ENCODE measurements at regions not wholly inside any gene's neighbourhood (a gene's known extent, or its start where the extent isn't known, plus 50 kb on each side); places are given as distances from the start of the nearest gene placed in this dataset.

- Histone ChIP-seq H3K9me3 (ENCODE audit: control insufficient read depth, insufficient read depth, low read length) (no peaks in the 10 kb centered on the region), H3K36me3 (ENCODE audit: control insufficient read depth, insufficient read depth, low read length) (no peaks in the 10 kb centered on the region), H3K4me1 (ENCODE audit: control insufficient read depth, insufficient read depth, low read length) (no peaks in the 10 kb centered on the region), H3K27me3 (ENCODE audit: control insufficient read depth, insufficient read depth, low read length) (no peaks in the 10 kb centered on the region), H3K9ac (ENCODE audit: low read depth, low read length) (no peak overlapping the region), H3K4me3 (ENCODE audit: low read depth, low read length) (no peak overlapping the region)
These were observed 153.5 kb upstream of the PRNP start for GRCh38 chr20:4532772-4533171.

DNA sequence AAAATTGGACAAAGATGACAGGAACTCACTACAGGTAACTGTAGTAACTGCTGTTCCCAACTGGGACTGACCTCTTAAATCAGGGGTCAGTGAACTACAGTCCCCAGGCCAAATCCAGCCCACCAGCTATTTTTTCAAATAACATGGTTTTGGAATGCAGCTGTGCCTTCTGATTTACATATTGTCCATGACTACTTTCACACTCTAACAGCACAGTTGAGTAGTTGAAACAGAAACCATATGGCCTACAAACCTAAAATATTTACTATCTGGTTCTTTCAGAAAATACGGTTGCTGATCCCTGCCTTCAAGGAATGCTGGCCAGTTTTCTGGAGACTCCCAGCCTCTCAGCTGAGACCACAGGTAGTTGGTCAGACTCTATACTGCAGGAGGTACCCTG lies 161.5 kb upstream of the PRNP start:
- no peaks in the 10 kb centered on the region for H3K4me1 ChIP-seq (ENCODE audit: control insufficient read depth, insufficient read depth, low read length)
- H3K9me3 ChIP-seq (ENCODE audit: control insufficient read depth, insufficient read depth, low read length), result no peaks in the 10 kb centered on the region
- H3K36me3 ChIP-seq (ENCODE audit: control insufficient read depth, insufficient read depth, low read length), result no peaks in the 10 kb centered on the region
- no peak overlapping the region for H3K4me3 ChIP-seq (ENCODE audit: low read depth, low read length)
- H3K27me3 ChIP-seq (ENCODE audit: control insufficient read depth, insufficient read depth, low read length), result no peaks in the 10 kb centered on the region
- H3K9ac ChIP-seq (ENCODE audit: low read depth, low read length), result no peak overlapping the region

GRCh38 chr20:4524307-4524706 lies 161.9 kb upstream of the PRNP start:
- Histone ChIP-seq H3K4me1 (ENCODE audit: control insufficient read depth, insufficient read depth, low read length) (no peaks in the 10 kb centered on the region), H3K4me3 (ENCODE audit: low read depth, low read length) (no peak overlapping the region), H3K9ac (ENCODE audit: low read depth, low read length) (no peak overlapping the region), H3K9me3 (ENCODE audit: control insufficient read depth, insufficient read depth, low read length) (no peaks in the 10 kb centered on the region), H3K27me3 (ENCODE audit: control insufficient read depth, insufficient read depth, low read length) (no peaks in the 10 kb centered on the region), H3K36me3 (ENCODE audit: control insufficient read depth, insufficient read depth, low read length) (no peaks in the 10 kb centered on the region)

DNA sequence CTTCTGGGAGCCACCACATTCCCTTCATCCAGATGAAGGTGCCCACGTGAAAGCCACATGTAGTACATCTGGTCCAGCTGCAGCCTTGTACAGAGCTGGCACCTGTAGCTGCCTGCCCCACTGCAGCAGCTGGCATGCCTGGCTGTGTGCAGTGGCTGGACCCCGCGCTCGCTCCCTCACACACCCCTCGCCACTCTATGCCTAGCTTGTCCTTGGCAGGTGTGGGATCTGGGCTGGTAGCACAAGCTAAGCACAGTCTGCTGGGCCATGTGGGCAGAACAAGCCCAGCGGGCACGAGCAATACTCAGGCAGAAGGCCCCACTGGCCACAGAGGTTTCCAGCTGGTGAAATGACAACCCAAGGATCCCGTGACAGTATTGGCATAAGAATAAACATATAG lies 163.9 kb upstream of the PRNP start:
- Histone ChIP-seq H3K9me3 (ENCODE audit: control insufficient read depth, insufficient read depth, low read length) (no peaks in the 10 kb centered on the region), H3K4me3 (ENCODE audit: low read depth, low read length) (no peak overlapping the region), H3K36me3 (ENCODE audit: control insufficient read depth, insufficient read depth, low read length) (no peaks in the 10 kb centered on the region), H3K27me3 (ENCODE audit: control insufficient read depth, insufficient read depth, low read length) (no peaks in the 10 kb centered on the region), H3K9ac (ENCODE audit: low read depth, low read length) (no peak overlapping the region), H3K4me1 (ENCODE audit: control insufficient read depth, insufficient read depth, low read length) (no peaks in the 10 kb centered on the region)

DNA sequence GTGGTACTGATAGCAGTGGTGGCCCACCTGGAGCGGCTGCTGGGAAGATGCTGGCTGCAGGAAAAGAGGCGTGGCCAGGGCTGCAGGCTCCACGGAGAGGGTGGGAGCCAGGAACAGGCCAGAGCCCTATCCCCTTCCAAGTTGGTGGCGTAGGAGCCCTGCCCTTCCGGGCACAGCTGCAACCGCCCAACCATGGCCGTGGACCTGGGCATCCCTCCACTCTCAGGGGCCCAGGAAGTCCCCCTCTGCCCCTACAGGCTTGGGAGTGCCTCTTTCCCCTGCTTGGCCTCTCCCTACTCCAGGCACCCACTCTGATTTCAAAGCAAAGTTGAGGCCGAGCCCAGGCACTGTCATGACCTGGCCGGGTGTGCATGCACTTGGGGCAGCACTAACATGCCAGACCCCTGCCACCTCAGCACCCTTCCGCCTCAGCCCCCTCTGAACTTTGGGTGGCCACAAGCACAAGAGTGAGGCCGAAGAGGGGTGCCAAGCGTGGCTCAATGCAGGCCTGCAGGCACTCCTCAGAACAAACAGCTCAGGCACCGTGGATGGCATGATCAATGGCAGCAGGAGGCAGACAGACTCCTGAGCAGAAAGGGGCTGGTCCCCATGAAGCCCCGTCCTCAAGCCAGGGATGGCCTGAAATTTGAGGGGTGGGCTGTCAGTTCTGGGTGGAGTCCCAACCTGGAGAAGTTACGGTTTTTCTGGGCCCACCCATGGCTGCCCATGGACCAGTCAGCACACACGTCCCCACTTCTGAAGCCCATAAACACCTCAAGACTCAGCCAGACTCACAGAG lies 164.9 kb upstream of the PRNP start:
- Histone ChIP-seq H3K9me3 (ENCODE audit: control insufficient read depth, insufficient read depth, low read length) (no peaks in the 10 kb centered on the region), H3K4me1 (ENCODE audit: control insufficient read depth, insufficient read depth, low read length) (no peaks in the 10 kb centered on the region), H3K4me3 (ENCODE audit: low read depth, low read length) (no peak overlapping the region), H3K27me3 (ENCODE audit: control insufficient read depth, insufficient read depth, low read length) (no peaks in the 10 kb centered on the region), H3K36me3 (ENCODE audit: control insufficient read depth, insufficient read depth, low read length) (no peaks in the 10 kb centered on the region), H3K9ac (ENCODE audit: low read depth, low read length) (no peak overlapping the region)

DNA sequence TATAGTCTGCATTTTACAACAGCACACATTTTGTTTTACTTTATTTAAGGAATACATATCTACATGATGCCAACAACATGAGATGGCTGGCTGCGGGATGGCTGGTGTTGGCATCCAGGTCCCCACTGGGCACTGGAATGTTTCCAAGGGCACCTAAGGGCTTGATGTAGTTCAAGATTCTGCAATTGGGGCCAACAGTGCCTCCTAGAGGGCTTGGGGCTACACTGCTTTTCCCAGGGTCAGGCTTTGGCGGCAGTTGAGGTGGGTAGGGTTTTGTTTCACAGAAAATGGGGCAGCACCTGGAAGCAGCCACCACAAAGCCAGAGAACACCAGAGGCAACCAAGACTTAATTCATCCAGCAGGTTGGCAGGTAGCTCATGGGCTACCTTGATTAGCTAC lies 166.7 kb upstream of the PRNP start:
- no peaks in the 10 kb centered on the region for H3K36me3 ChIP-seq (ENCODE audit: control insufficient read depth, insufficient read depth, low read length)
- H3K9ac ChIP-seq (ENCODE audit: low read depth, low read length), result no peak overlapping the region
- H3K4me1 ChIP-seq (ENCODE audit: control insufficient read depth, insufficient read depth, low read length), result no peaks in the 10 kb centered on the region

DNA sequence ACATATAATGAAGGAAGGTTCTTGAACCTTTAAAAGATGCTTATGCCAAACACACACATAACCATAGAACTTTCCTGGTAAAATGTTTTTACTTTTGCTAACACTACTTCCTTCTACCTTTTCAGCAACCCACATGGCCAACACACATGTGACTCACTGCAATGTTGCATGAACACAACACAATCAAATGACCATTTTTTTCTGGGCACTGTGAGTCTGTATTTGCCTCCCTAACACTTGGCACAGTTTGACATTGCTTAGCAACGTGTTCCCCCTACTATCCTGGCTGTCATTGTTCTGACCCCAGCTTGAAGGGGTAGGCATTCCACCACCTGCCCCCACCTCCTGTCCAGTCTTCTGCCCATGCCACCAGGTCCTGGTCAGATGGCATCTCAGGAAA lies 169.4 kb upstream of the PRNP start:
- no peaks in the 10 kb centered on the region for H3K36me3 ChIP-seq (ENCODE audit: control insufficient read depth, insufficient read depth, low read length)
- H3K4me3 ChIP-seq (ENCODE audit: low read depth, low read length), result no peak overlapping the region
- no peaks in the 10 kb centered on the region for H3K27me3 ChIP-seq (ENCODE audit: control insufficient read depth, insufficient read depth, low read length)

More for the DNA sequence above, 166.7 kb upstream of the PRNP start:
- Histone ChIP-seq H3K27me3 (ENCODE audit: control insufficient read depth, insufficient read depth, low read length) (no peaks in the 10 kb centered on the region), H3K4me3 (ENCODE audit: low read depth, low read length) (no peak overlapping the region), H3K9me3 (ENCODE audit: control insufficient read depth, insufficient read depth, low read length) (no peaks in the 10 kb centered on the region)

DNA sequence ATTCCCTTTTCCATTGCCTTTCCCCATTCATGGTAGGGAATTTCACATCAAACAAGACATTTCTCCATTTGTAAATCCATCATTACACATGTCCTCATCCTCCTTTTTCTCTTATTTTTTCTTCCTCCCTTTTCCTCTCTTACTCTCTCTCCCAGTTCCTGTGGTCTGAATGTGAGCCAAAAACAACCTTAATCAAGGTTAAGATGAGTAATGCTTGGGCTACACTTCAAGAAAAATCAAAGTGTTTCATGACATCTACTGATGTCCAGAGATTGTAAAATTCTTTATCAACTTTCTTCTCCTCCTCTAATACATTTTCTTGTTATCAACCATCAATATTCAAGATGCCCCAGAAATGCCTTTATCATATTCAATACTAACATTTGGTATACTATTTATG lies 172.5 kb upstream of the PRNP start:
- Histone ChIP-seq H3K36me3 (ENCODE audit: control insufficient read depth, insufficient read depth, low read length) (no peaks in the 10 kb centered on the region), H3K9ac (ENCODE audit: low read depth, low read length) (no peak overlapping the region), H3K4me3 (ENCODE audit: low read depth, low read length) (no peak overlapping the region), H3K27me3 (ENCODE audit: control insufficient read depth, insufficient read depth, low read length) (no peaks in the 10 kb centered on the region), H3K4me1 (ENCODE audit: control insufficient read depth, insufficient read depth, low read length) (peaks cover 8% of the 10 kb centered on the region), H3K9me3 (ENCODE audit: control insufficient read depth, insufficient read depth, low read length) (no peaks in the 10 kb centered on the region)

More for the DNA sequence above, 169.4 kb upstream of the PRNP start:
- Histone ChIP-seq H3K4me1 (ENCODE audit: control insufficient read depth, insufficient read depth, low read length) (peaks cover 6% of the 10 kb centered on the region), H3K9ac (ENCODE audit: low read depth, low read length) (no peak overlapping the region), H3K9me3 (ENCODE audit: control insufficient read depth, insufficient read depth, low read length) (no peaks in the 10 kb centered on the region)

- H3K36me3 ChIP-seq (ENCODE audit: control insufficient read depth, insufficient read depth, low read length), result no peaks in the 10 kb centered on the region
- H3K9ac ChIP-seq (ENCODE audit: low read depth, low read length), result no peak overlapping the region
- no peaks in the 10 kb centered on the region for H3K9me3 ChIP-seq (ENCODE audit: control insufficient read depth, insufficient read depth, low read length)
- peaks cover 13% of the 10 kb centered on the region for H3K4me1 ChIP-seq (ENCODE audit: control insufficient read depth, insufficient read depth, low read length)
- no peaks in the 10 kb centered on the region for H3K27me3 ChIP-seq (ENCODE audit: control insufficient read depth, insufficient read depth, low read length)
- no peak overlapping the region for H3K4me3 ChIP-seq (ENCODE audit: low read depth, low read length)
These were observed 173.2 kb upstream of the PRNP start for GRCh38 chr20:4512891-4513550.

DNA sequence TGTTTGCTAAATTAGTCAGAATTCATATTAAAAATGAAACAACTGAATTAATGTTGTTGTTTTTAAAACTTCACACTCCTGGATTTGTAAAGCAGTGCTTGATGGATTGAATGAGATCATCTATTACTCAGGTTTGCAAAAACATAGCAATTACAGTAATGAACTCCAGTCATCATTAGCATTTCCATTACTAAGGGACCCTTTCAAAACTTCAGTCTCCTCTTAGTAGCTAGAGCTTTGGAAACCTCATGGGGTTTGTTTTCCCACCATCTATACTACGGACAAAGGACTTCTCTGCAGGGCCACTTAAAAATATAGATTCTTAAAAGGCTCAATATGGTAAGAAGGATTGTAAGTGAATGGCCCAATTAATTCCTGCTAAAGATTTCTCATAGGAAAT lies 174.5 kb upstream of the PRNP start:
- peaks cover 18% of the 10 kb centered on the region for H3K4me1 ChIP-seq (ENCODE audit: control insufficient read depth, insufficient read depth, low read length)
- H3K9ac ChIP-seq (ENCODE audit: low read depth, low read length), result no peak overlapping the region
- H3K36me3 ChIP-seq (ENCODE audit: control insufficient read depth, insufficient read depth, low read length), result no peaks in the 10 kb centered on the region
- no peaks in the 10 kb centered on the region for H3K27me3 ChIP-seq (ENCODE audit: control insufficient read depth, insufficient read depth, low read length)
- H3K4me3 ChIP-seq (ENCODE audit: low read depth, low read length), result no peak overlapping the region
- no peaks in the 10 kb centered on the region for H3K9me3 ChIP-seq (ENCODE audit: control insufficient read depth, insufficient read depth, low read length)

DNA sequence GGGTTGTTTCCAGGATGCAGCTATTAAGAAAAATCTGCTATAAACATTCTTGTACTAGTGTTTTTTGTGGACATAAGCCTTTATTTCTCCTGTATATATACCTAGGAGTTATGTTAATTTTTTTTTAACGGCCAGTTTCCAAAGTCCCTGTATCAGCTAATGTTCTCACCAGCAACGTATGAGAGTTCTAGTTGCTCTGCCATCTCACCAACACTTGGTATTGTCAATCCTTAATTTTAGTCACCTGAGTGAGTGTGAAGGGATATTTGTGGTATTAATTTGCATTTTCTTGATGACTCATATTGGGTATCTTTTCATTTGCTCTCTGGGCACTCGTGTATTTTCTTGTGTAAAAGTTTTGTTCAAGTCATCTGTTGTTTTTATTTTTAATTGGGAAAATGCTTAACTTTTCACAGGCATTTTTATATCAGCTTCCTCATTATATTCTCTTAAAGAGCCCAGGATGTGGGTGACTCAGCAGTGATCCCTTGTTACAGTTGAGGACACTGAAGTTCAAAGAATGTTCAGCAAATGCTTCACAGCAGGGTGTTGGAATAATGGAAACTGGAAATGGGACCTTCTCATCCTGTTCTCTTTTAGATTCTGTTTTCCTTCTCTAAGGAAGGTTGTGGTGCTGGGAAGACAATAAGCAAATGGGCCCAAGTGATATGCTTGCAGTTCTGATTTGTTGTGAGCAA lies 176.3 kb upstream of the PRNP start:
- Histone ChIP-seq H3K9ac (ENCODE audit: low read depth, low read length) (no peak overlapping the region), H3K4me1 (ENCODE audit: control insufficient read depth, insufficient read depth, low read length) (peaks cover 18% of the 10 kb centered on the region), H3K36me3 (ENCODE audit: control insufficient read depth, insufficient read depth, low read length) (no peaks in the 10 kb centered on the region), H3K9me3 (ENCODE audit: control insufficient read depth, insufficient read depth, low read length) (no peaks in the 10 kb centered on the region), H3K4me3 (ENCODE audit: low read depth, low read length) (no peak overlapping the region), H3K27me3 (ENCODE audit: control insufficient read depth, insufficient read depth, low read length) (no peaks in the 10 kb centered on the region)

GRCh38 chr20:4508773-4509172 lies 177.5 kb upstream of the PRNP start:
- no peak overlapping the region for H3K4me3 ChIP-seq (ENCODE audit: low read depth, low read length)
- H3K4me1 ChIP-seq (ENCODE audit: control insufficient read depth, insufficient read depth, low read length), result peaks cover 18% of the 10 kb centered on the region
- no peaks in the 10 kb centered on the region for H3K9me3 ChIP-seq (ENCODE audit: control insufficient read depth, insufficient read depth, low read length)
- no peak overlapping the region for H3K9ac ChIP-seq (ENCODE audit: low read depth, low read length)
- peaks cover 2% of the 10 kb centered on the region for H3K27me3 ChIP-seq (ENCODE audit: control insufficient read depth, insufficient read depth, low read length)
- H3K36me3 ChIP-seq (ENCODE audit: control insufficient read depth, insufficient read depth, low read length), result no peaks in the 10 kb centered on the region

All from iPS-15b (cell line).